OCI-M2 (cell line): ENCODE measurements at regions not wholly inside any gene's neighbourhood (a gene's known extent, or its start where the extent isn't known, plus 50 kb on each side); places are given as distances from the start of the nearest gene placed in this dataset.
"Not testable (repeated sequence)": the region's sequence is repeated elsewhere in the genome, so short reads cannot be mapped to it uniquely, and the experiment has no call there.

Experiments used
- DNase-seq: peaks from one replicate; lab custom pipeline; 2025; ENCODE audit not compliant: unreplicated experiment; lab: John Stamatoyannopoulos, UW

- no peak for DNase-seq
These were observed 303.0 kb downstream of the PLOD2 start for GRCh38 chr3:145857956-145858355.

- DNase-seq = no peak
These were observed 296.6 kb downstream of the PLOD2 start for GRCh38 chr3:145864336-145864735.

- no peak for DNase-seq
These were observed 295.5 kb downstream of the PLOD2 start for GRCh38 chr3:145865399-145866018.

GRCh38 chr3:145869958-145870357, 291.0 kb downstream of the PLOD2 start:
- no peak for DNase-seq

GRCh38 chr3:145882436-145882835, 278.5 kb downstream of the PLOD2 start:
- no peak for DNase-seq

GRCh38 chr3:145889730-145890129, 271.3 kb downstream of the PLOD2 start:
- DNase-seq = no peak

- no peak for DNase-seq
These were observed 268.1 kb downstream of the PLOD2 start for GRCh38 chr3:145892869-145893268.

- DNase-seq = no peak
These were observed 267.7 kb downstream of the PLOD2 start for GRCh38 chr3:145893331-145893730.

- no peak for DNase-seq
These were observed 262.5 kb downstream of the PLOD2 start for GRCh38 chr3:145898487-145898886.

- DNase-seq = no peak
These were observed 261.7 kb downstream of the PLOD2 start for GRCh38 chr3:145899241-145899640.

GRCh38 chr3:145900056-145900829, 260.7 kb downstream of the PLOD2 start:
- no peak for DNase-seq

- DNase-seq = no peak
These were observed 258.8 kb downstream of the PLOD2 start for GRCh38 chr3:145902166-145902565.

GRCh38 chr3:145903472-145904013, 257.4 kb downstream of the PLOD2 start:
- DNase-seq = no peak

- no peak for DNase-seq
These were observed 256.8 kb downstream of the PLOD2 start for GRCh38 chr3:145904138-145904537.

- DNase-seq = no peak
These were observed 254.7 kb downstream of the PLOD2 start for GRCh38 chr3:145906301-145906700.

GRCh38 chr3:145906755-145907154, 254.2 kb downstream of the PLOD2 start:
- DNase-seq = no peak

- DNase-seq = no peak
These were observed 250.0 kb downstream of the PLOD2 start for GRCh38 chr3:145911016-145911415.

GRCh38 chr3:145915787-145916186, 245.2 kb downstream of the PLOD2 start:
- no peak for DNase-seq

GRCh38 chr3:145927736-145928135, 233.2 kb downstream of the PLOD2 start:
- DNase-seq = not testable (repeated sequence)

GRCh38 chr3:145936971-145937370, 224.0 kb downstream of the PLOD2 start:
- no peak for DNase-seq

- no peak for DNase-seq
These were observed 221.6 kb downstream of the PLOD2 start for GRCh38 chr3:145939431-145939830.

- DNase-seq = no peak
These were observed 218.9 kb downstream of the PLOD2 start for GRCh38 chr3:145942052-145942451.
